ENCODE measurements at regions not wholly inside any gene's neighbourhood (a gene's known extent, or its start where the extent isn't known, plus 50 kb on each side); places are given as distances from the start of the nearest gene placed in this dataset.
"Not testable (repeated sequence)": the region's sequence is repeated elsewhere in the genome, so short reads cannot be mapped to it uniquely, and the experiment has no call there.

GRCh38 chr12:56862264-56862663 is 71.9 kb downstream of the SDR9C7 start:
- ATAC-seq (no peak), DNase-seq (no peak)
- no peaks in the 10 kb centered on the region for H3K4me1 Mint-ChIP-seq (ENCODE audit: low read depth)
- peaks cover 13% of the 10 kb centered on the region for H3K27me3 Mint-ChIP-seq
- no peak overlapping the region for H3K27ac Mint-ChIP-seq
- TF ChIP-seq CTCF (IDR thresholded peaks at IDR 0.05), result no peak
- ChIA-PET POLR2A (no interaction called here), CTCF (no interaction called here)
- H3K4me3 Mint-ChIP-seq, result no peak overlapping the region
- intact Hi-C loops (cut with micrococcal nuclease), result no loop called here
- peaks cover 8% of the 10 kb centered on the region for H3K36me3 Mint-ChIP-seq (ENCODE audit: low read depth)
- peaks cover 35% of the 10 kb centered on the region for H3K9me3 Mint-ChIP-seq

- CTCF ChIA-PET; H3K36me3 Mint-ChIP-seq (ENCODE audit: low read depth); intact Hi-C loops (cut with micrococcal nuclease): not testable (repeated sequence)
These were observed 80.7 kb downstream of the SDR9C7 start for GRCh38 chr12:56853392-56853978.

GRCh38 chr12:56851462-56851861 is 82.7 kb downstream of the SDR9C7 start:
- no peaks in the 10 kb centered on the region for H3K36me3 Mint-ChIP-seq (ENCODE audit: low read depth)

More at GRCh38 chr12:56853392-56853978, 80.7 kb downstream of the SDR9C7 start:
- H3K27ac Mint-ChIP-seq; H3K4me1 Mint-ChIP-seq (ENCODE audit: low read depth); POLR2A ChIA-PET; H3K4me3 Mint-ChIP-seq; ATAC-seq; DNase-seq: not testable (repeated sequence)
- peaks cover 10% of the 10 kb centered on the region for H3K9me3 Mint-ChIP-seq
- H3K27me3 Mint-ChIP-seq, result peaks cover 18% of the 10 kb centered on the region

GRCh38 chr12:56840922-56841321 is 77.8 kb downstream of the HSD17B6 start:
- DNase-seq, result no peak
- TF ChIP-seq CTCF (IDR thresholded peaks at IDR 0.05), result no peak
- no peak overlapping the region for H3K27ac Mint-ChIP-seq

More at GRCh38 chr12:56851462-56851861, 82.7 kb downstream of the SDR9C7 start:
- Mint-ChIP-seq H3K4me3 (no peak overlapping the region), H3K27ac (no peak overlapping the region), H3K4me1 (ENCODE audit: low read depth) (no peaks in the 10 kb centered on the region), H3K27me3 (peaks cover 12% of the 10 kb centered on the region), H3K9me3 (peaks cover 10% of the 10 kb centered on the region)
- TF ChIP-seq CTCF (IDR thresholded peaks at IDR 0.05), result no peak
- intact Hi-C loops (cut with micrococcal nuclease), result no loop called here
- ChIA-PET CTCF (interaction anchor here (0.7 kb wide), 1 partner anchor 414 kb away, joined by 4 read pairs; no protein-coding TSS in a partner anchor), POLR2A (no interaction called here)
- DNase-seq, result no peak
- ATAC-seq, result no peak

GRCh38 chr12:56839915-56840325 is 76.8 kb downstream of the HSD17B6 start:
- DNase-seq, result peak; percentile 64
- ChIA-PET CTCF (interaction anchor here (0.6 to 1.8 kb wide), 11 partner anchors 9 to 336 kb away, joined by 3 to 19 read pairs (median 3); no protein-coding TSS in a partner anchor), POLR2A (no interaction called here)
- peaks cover 15% of the 10 kb centered on the region for H3K4me1 Mint-ChIP-seq (ENCODE audit: low read depth)
- intact Hi-C loops (cut with micrococcal nuclease), result loop anchor here (10.0 kb wide), 1 partner anchor 145 kb away; no protein-coding TSS in a partner anchor
- no peaks in the 10 kb centered on the region for H3K27me3 Mint-ChIP-seq
- H3K27ac Mint-ChIP-seq, result no peak overlapping the region
- ATAC-seq, result peak; percentile 38
- H3K36me3 Mint-ChIP-seq (ENCODE audit: low read depth), result peaks cover 1% of the 10 kb centered on the region
- H3K9me3 Mint-ChIP-seq, result peaks cover 3% of the 10 kb centered on the region
- H3K4me3 Mint-ChIP-seq, result no peak overlapping the region
- peak; percentile 40 for TF ChIP-seq CTCF (IDR thresholded peaks at IDR 0.05)

More at GRCh38 chr12:56840922-56841321, 77.8 kb downstream of the HSD17B6 start:
- intact Hi-C loops (cut with micrococcal nuclease), result loop anchor here (10.0 kb wide), 1 partner anchor 144 kb away; no protein-coding TSS in a partner anchor
- POLR2A ChIA-PET, result no interaction called here
- Mint-ChIP-seq H3K36me3 (ENCODE audit: low read depth) (peaks cover 1% of the 10 kb centered on the region), H3K4me3 (no peak overlapping the region), H3K4me1 (ENCODE audit: low read depth) (peaks cover 15% of the 10 kb centered on the region), H3K27me3 (peaks cover 2% of the 10 kb centered on the region), H3K9me3 (peaks cover 3% of the 10 kb centered on the region)
- CTCF ChIA-PET, result interaction anchor here (1.0 to 1.8 kb wide), 3 partner anchors 146 to 335 kb away, joined by 3 to 19 read pairs (median 4); no protein-coding TSS in a partner anchor
- no peak for ATAC-seq

Data from activated CD8-positive, alpha-beta T cell treated with anti-CD3 and anti-CD28 coated beads for 36 hours (primary cell).